ENCODE measurements at regions not wholly inside any gene's neighbourhood (a gene's known extent, or its start where the extent isn't known, plus 50 kb on each side); places are given as distances from the start of the nearest gene placed in this dataset.

DNA sequence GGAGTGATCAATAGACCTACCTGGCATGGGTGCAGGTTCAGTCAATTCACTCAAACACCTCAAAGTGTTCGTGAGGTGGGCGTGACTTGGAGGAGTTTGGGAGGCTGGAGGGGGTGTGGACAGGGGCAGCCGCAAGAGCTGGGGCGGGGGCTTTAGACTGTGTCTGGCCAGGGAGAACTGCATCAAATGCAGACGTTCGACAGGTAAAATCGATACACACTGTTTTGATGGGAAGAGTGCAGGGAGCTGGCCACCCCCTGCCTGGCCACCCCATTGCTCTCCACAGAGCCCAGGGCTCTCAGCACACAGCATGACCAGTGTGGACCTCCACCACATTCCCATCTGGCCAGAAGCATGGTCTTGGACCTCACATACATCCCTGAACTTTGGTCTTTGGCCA, 412.1 kb downstream of the OCA2 start:
- Histone ChIP-seq H3K4me2 (ENCODE audit: low read length) (no peak overlapping the region), H2AFZ (no peak overlapping the region), H3K27ac (no peak overlapping the region), H3K27me3 (ENCODE audit: control insufficient read depth, insufficient read depth, low read length) (no peaks in the 10 kb centered on the region), H3K36me3 (ENCODE audit: control insufficient read depth, insufficient read depth, low read length) (no peaks in the 10 kb centered on the region), H3K79me2 (no peaks in the 10 kb centered on the region), H3K4me3 (ENCODE audit: low read depth, low read length) (no peak overlapping the region), H3K4me1 (no peaks in the 10 kb centered on the region), H3K9me3 (ENCODE audit: control insufficient read depth, low read length) (no peaks in the 10 kb centered on the region), H3K9ac (no peak overlapping the region)
- TF ChIP-seq, protein P1, sequence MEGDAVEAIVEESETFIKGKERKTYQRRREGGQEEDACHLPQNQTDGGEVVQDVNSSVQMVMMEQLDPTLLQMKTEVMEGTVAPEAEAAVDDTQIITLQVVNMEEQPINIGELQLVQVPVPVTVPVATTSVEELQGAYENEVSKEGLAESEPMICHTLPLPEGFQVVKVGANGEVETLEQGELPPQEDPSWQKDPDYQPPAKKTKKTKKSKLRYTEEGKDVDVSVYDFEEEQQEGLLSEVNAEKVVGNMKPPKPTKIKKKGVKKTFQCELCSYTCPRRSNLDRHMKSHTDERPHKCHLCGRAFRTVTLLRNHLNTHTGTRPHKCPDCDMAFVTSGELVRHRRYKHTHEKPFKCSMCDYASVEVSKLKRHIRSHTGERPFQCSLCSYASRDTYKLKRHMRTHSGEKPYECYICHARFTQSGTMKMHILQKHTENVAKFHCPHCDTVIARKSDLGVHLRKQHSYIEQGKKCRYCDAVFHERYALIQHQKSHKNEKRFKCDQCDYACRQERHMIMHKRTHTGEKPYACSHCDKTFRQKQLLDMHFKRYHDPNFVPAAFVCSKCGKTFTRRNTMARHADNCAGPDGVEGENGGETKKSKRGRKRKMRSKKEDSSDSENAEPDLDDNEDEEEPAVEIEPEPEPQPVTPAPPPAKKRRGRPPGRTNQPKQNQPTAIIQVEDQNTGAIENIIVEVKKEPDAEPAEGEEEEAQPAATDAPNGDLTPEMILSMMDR (IDR thresholded peaks at IDR 0.05): no peak

DNA sequence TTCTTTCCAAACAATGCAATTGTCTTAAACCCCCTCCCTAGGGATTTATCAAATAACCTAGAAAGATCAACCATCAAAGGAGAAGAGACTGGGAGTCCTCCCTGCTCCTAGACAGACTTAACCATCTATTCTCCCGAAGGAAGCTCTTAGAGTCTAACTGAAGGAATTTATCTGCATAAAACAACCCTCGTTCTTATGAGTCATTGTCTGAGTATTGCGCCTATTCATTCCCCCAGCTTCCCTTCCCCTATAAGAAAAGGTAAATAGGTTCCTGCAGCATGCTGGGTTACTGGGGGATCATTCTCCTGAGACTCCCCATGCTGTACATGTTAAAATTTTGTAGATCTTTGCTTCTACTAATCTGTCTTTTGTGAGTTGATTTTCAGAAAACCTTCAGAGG, 412.7 kb downstream of the OCA2 start:
- H3K4me3 ChIP-seq (ENCODE audit: low read depth, low read length): no peak overlapping the region
- no peak overlapping the region for H3K4me2 ChIP-seq (ENCODE audit: low read length)
- H3K4me1 ChIP-seq: no peaks in the 10 kb centered on the region
- TF ChIP-seq, protein P1 (IDR thresholded peaks at IDR 0.05): no peak
- no peaks in the 10 kb centered on the region for H3K9me3 ChIP-seq (ENCODE audit: control insufficient read depth, low read length)
- H3K27me3 ChIP-seq (ENCODE audit: control insufficient read depth, insufficient read depth, low read length): no peaks in the 10 kb centered on the region
- no peak overlapping the region for H3K27ac ChIP-seq
- H3K36me3 ChIP-seq (ENCODE audit: control insufficient read depth, insufficient read depth, low read length): no peaks in the 10 kb centered on the region
- no peak overlapping the region for H2AFZ ChIP-seq
- H3K9ac ChIP-seq: no peak overlapping the region
- no peaks in the 10 kb centered on the region for H3K79me2 ChIP-seq

DNA sequence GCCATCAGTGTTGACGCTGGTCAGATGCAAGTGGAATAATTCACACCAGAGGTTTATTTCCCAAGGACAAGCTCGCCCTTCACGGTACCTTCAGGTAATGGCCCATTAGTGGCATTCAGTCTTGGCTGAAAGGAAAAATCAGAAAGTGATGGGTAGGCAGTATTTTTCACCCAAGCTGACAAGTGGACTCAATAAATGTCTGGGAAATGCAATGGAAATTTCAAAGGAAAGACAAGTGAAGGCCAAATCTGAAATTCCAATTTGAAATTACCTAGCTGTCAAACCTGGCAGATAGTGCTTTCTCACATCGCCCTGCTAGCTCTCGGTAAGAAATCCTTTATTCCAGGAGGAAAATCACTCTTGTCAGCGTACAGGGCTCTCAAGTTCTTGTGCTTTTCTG, 413.5 kb downstream of the OCA2 start:
- Histone ChIP-seq H3K9ac (no peak overlapping the region), H3K27me3 (ENCODE audit: control insufficient read depth, insufficient read depth, low read length) (no peaks in the 10 kb centered on the region), H3K4me2 (ENCODE audit: low read length) (no peak overlapping the region), H3K4me3 (ENCODE audit: low read depth, low read length) (no peak overlapping the region), H3K4me1 (no peaks in the 10 kb centered on the region), H3K36me3 (ENCODE audit: control insufficient read depth, insufficient read depth, low read length) (no peaks in the 10 kb centered on the region), H3K27ac (no peak overlapping the region), H3K9me3 (ENCODE audit: control insufficient read depth, low read length) (no peaks in the 10 kb centered on the region), H3K79me2 (no peaks in the 10 kb centered on the region), H2AFZ (no peak overlapping the region)
- TF ChIP-seq, protein P1 (IDR thresholded peaks at IDR 0.05): no peak

DNA sequence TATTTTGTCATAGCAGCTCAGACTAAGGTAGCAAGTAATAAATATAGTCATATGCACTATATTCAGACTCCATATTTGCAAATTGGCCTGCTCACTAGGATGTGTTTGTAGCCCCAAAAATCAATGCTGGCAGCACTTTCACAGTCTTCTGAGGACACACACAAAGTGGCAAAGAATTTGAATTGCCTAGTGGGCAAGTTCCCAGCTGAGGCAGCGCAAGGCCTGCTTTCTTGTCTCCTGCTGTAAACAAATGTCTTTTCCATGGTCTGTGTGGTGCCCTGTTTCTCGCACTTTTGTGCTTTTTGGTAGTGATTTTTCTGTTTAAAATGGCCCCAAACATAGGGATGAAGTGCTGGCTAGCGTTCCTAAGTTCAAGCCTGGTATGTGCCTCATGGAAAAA, 416.0 kb downstream of the OCA2 start:
- H3K9ac ChIP-seq: no peak overlapping the region
- H3K9me3 ChIP-seq (ENCODE audit: control insufficient read depth, low read length): no peaks in the 10 kb centered on the region
- TF ChIP-seq, protein P1 (IDR thresholded peaks at IDR 0.05): no peak
- H3K4me2 ChIP-seq (ENCODE audit: low read length): no peak overlapping the region
- no peaks in the 10 kb centered on the region for H3K79me2 ChIP-seq
- H3K4me3 ChIP-seq (ENCODE audit: low read depth, low read length): no peak overlapping the region
- no peak overlapping the region for H3K27ac ChIP-seq
- no peak overlapping the region for H2AFZ ChIP-seq
- no peaks in the 10 kb centered on the region for H3K4me1 ChIP-seq
- H3K36me3 ChIP-seq (ENCODE audit: control insufficient read depth, insufficient read depth, low read length): no peaks in the 10 kb centered on the region
- no peaks in the 10 kb centered on the region for H3K27me3 ChIP-seq (ENCODE audit: control insufficient read depth, insufficient read depth, low read length)

DNA sequence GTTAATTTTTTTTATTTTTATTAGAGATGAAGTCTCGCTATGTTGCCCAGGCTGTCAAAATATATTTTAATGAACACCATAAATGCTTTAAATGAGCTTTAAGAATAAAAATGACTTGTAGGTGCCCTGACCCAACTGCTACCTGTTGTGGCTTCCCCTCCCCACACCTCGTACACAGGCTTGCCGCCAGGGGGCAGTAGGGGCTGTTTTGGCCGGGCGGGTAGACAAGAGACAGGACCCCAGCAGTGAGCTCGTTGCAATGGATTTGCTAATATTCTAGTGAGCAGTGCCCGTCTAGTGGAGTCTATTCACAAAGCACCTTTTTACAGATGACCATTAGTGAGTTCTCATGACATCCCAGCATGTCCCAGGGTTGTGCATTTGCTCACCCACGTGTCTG, 418.1 kb downstream of the OCA2 start:
- Histone ChIP-seq H3K27me3 (ENCODE audit: control insufficient read depth, insufficient read depth, low read length) (no peaks in the 10 kb centered on the region), H3K79me2 (no peaks in the 10 kb centered on the region), H3K9ac (no peak overlapping the region), H3K4me2 (ENCODE audit: low read length) (no peak overlapping the region), H2AFZ (no peak overlapping the region), H3K4me1 (no peaks in the 10 kb centered on the region), H3K4me3 (ENCODE audit: low read depth, low read length) (no peak overlapping the region), H3K36me3 (ENCODE audit: control insufficient read depth, insufficient read depth, low read length) (no peaks in the 10 kb centered on the region), H3K9me3 (ENCODE audit: control insufficient read depth, low read length) (no peaks in the 10 kb centered on the region), H3K27ac (no peak overlapping the region)
- TF ChIP-seq, protein P1 (IDR thresholded peaks at IDR 0.05): no peak
